Epithelial cell of esophagus (primary cell): ENCODE measurements at regions not wholly inside any gene's neighbourhood (a gene's known extent, or its start where the extent isn't known, plus 50 kb on each side); places are given as distances from the start of the nearest gene placed in this dataset.

Experiments used
- DNase-seq: peaks from one replicate; pipeline ENCODE4 v3.0.0; 2010; ENCODE audit warnings: low read depth
- H3K4me3 ChIP-seq: 2 replicates; pipeline ENCODE4 v1.5.1; 2011; ENCODE audit warnings: mild to moderate bottlenecking, low read length, control low read depth
- CTCF ChIP-seq: IDR thresholded peaks from 2 replicates; pipeline ENCODE4 v1.5.1; 2011; ENCODE audit warnings: low read depth, mild to moderate bottlenecking, low read length, control low read depth, inconsistent platforms; ENCODE audit not compliant: insufficient read depth; ENCODE audit errors: missing control alignments

GRCh38 chr6:5899216-5900045, 107.3 kb downstream of the NRN1 start:
- no peak for DNase-seq
- H3K4me3 ChIP-seq, result no peak overlapping the region
- no peak for TF ChIP-seq CTCF

GRCh38 chr6:5898563-5898962, 108.2 kb downstream of the NRN1 start:
- no peak for TF ChIP-seq CTCF
- DNase-seq, result no peak
- no peak overlapping the region for H3K4me3 ChIP-seq

- DNase-seq, result no peak
- no peak for TF ChIP-seq CTCF
- H3K4me3 ChIP-seq, result no peak overlapping the region
These were observed 108.6 kb downstream of the NRN1 start for GRCh38 chr6:5898102-5898501.

- no peak overlapping the region for H3K4me3 ChIP-seq
- TF ChIP-seq CTCF, result no peak
These were observed 110.1 kb downstream of the NRN1 start for GRCh38 chr6:5896476-5897200.

DNA sequence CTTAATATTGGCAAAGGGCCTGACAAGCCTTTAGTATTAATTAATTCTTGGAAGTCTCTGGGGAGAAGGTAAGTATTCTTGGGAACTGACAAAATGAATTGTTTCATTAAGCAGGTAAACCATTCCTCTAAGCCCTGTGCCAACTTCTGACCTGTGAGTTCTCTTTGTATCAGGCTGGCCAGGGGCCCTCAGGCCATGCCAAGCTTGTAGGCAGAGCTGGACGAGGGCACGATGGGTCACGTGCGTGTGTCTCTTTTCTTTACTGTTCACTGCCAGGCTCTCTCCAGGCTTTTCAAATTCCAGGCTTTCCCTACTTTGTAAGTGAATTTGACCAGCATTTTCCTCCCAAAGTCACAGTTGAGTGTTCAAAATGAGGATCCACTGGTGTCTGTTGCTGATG, 112.4 kb downstream of the NRN1 start:
- no peak overlapping the region for H3K4me3 ChIP-seq
- TF ChIP-seq CTCF, result no peak

More at GRCh38 chr6:5896476-5897200, 110.1 kb downstream of the NRN1 start:
- DNase-seq, result no peak

DNA sequence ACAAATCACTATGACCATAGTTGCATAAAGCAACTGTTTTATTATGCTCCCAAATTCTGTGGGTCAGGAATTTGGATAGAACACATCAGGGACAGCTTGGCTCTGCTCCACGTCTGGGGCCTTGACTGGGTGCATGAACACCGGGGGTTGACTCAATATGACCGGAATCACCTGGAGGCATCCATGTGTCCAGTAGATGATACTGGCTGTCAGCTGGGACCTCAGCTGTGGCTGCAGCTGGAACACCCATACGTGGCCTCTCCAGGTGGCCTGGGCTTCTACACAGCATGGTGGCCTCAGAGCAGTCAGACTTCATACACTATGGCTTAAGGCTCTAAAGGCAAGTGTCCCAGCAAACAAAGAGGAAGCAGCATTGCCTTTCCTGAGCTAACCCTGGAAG, 113.4 kb downstream of the NRN1 start:
- DNase-seq, result no peak
- no peak for TF ChIP-seq CTCF

More for the DNA sequence above, 112.4 kb downstream of the NRN1 start:
- no peak for DNase-seq

More for the DNA sequence above, 113.4 kb downstream of the NRN1 start:
- no peak overlapping the region for H3K4me3 ChIP-seq
